Fibroblast of villous mesenchyme (primary cell): ENCODE measurements at regions not wholly inside any gene's neighbourhood (a gene's known extent, or its start where the extent isn't known, plus 50 kb on each side); places are given as distances from the start of the nearest gene placed in this dataset.

Experiments
- DNase-seq: peaks from one replicate; pipeline ENCODE4 v3.0.0-alpha.2; 2010; ENCODE audit warnings: low read depth
- H3K4me3 ChIP-seq: 2 replicates; pipeline ENCODE4 v1.5.1; 2011; ENCODE audit warnings: low read depth, mild to moderate bottlenecking, low read length
- CTCF ChIP-seq: IDR thresholded peaks from 2 replicates; pipeline ENCODE4 v1.5.1; 2012; ENCODE audit warnings: low read depth, mild to moderate bottlenecking, low read length; ENCODE audit not compliant: insufficient read depth

- no peak for DNase-seq
- TF ChIP-seq CTCF: no peak
- no peak overlapping the region for H3K4me3 ChIP-seq
Observed at GRCh38 chr2:122366969-122367645, 611.7 kb downstream of the TSN start.

DNA sequence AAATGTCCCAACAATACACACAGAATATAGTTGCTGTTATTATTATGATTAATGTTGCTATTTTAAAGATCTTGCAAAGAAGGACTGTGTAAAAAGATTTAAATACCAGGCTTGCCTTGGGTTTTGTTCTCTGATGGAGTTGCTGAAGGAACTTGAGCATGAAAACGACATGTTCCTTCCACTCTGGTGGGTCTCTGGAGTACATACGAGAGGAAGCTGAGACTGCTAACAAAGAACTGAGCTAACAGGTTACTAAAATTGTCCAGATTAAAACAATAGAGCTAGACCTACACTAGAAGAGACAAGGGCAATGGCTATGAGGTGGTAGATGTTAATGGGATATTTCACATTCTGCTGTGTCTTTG, 612.2 kb downstream of the TSN start:
- no peak overlapping the region for H3K4me3 ChIP-seq
- no peak for TF ChIP-seq CTCF
- no peak for DNase-seq

GRCh38 chr2:122368576-122369243, 613.3 kb downstream of the TSN start:
- DNase-seq: no peak
- H3K4me3 ChIP-seq: no peak overlapping the region
- TF ChIP-seq CTCF: no peak

DNA sequence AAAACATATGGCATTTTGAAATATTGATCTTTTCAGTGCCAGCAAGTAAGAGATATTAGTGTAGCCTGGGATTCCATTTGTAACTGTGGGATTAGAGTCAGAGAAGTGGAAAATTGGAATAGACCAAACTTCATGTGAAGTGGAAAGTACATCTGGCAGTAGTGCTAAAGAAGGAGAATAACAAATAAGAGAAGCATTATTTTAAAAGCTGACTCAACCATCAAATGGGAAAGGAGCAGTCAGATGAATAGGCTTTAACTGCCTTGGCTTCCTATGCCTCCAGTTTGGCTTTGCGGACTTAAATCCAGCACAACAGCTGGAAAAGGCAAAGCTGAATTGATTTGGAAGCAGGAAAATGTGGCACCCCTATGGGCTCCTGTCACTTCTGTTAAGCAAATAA, 623.1 kb downstream of the TSN start:
- no peak for DNase-seq
- H3K4me3 ChIP-seq: no peak overlapping the region
- no peak for TF ChIP-seq CTCF

GRCh38 chr2:122384768-122385333, 629.4 kb downstream of the TSN start:
- DNase-seq: no peak
- no peak for TF ChIP-seq CTCF
- H3K4me3 ChIP-seq: no peak overlapping the region

DNA sequence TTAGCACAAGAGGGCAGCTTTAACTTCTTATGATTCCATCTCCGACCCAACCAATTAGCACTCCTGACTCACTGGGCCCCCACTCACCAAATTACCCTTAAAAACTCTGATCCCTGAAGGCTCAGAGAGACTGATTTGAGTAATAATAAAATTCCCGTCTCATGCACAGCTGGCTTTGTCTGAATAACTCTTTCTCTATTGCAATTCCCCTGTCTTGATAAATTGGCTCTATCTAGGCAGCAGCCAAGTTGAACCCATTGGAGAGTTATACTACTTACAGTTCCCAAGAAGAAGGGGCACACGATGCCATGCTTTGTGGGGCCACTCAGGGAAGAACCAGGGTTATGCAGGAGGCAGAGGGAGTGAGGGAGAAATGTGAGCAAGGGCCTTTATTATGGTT, 632.8 kb downstream of the TSN start:
- H3K4me3 ChIP-seq: no peak overlapping the region
- DNase-seq: no peak
- TF ChIP-seq CTCF: no peak
